OCI-LY7 (cell line): ENCODE measurements at regions not wholly inside any gene's neighbourhood (a gene's known extent, or its start where the extent isn't known, plus 50 kb on each side); places are given as distances from the start of the nearest gene placed in this dataset.

ENCODE experiments used
- BruUV-seq: library from RNA; stranded (reverse); fragments of 400-500 nt; replicated peaks from 2 replicates; lab custom pipeline; 2021; lab: Mats Ljungman, UMichigan
- CTCF ChIA-PET: fragments of 300-600 bp; sonication (Branson Sonifier 250); formaldehyde crosslinking; loops from one replicate; lab custom pipeline; 2022; ENCODE audit warnings: antibody characterized with exemption; ENCODE audit not compliant: unreplicated experiment; lab: Charles Lee
- POLR2A ChIA-PET: fragments of 300-600 bp; sonication (Branson Sonifier 250); formaldehyde crosslinking; loops from one replicate; lab custom pipeline; 2022; ENCODE audit warnings: antibody characterized with exemption; lab: Charles Lee
- DNase-seq: peaks from one replicate; pipeline ENCODE4 v3.0.0-alpha.2; 2015; ENCODE audit warnings: low spot score
- H2AFZ ChIP-seq: fragments of 200-600 bp; sonication (generic), shearing (Covaris generic); 2 replicates; pipeline ENCODE4 v1.6.1; 2014; ENCODE audit warnings: mild to moderate bottlenecking, antibody characterized with exemption, low read length, moderate library complexity
- H3K27ac ChIP-seq: fragments of 200-600 bp; sonication (generic); 2 replicates; pipeline ENCODE4 v1.5.1; 2014; ENCODE audit warnings: mixed run types, low read depth, mild to moderate bottlenecking, moderate library complexity, low read length, inconsistent platforms; ENCODE audit not compliant: poor library complexity, severe bottlenecking
- H3K36me3 ChIP-seq: fragments of 200-600 bp; sonication (generic); 2 replicates; pipeline ENCODE4 v1.6.1; 2014; ENCODE audit warnings: mild to moderate bottlenecking, antibody characterized with exemption, low read length, moderate library complexity, mixed read lengths; ENCODE audit not compliant: insufficient read depth
- H3K4me1 ChIP-seq: fragments of 200-600 bp; sonication (generic); 2 replicates; pipeline ENCODE4 v1.5.1; 2014; ENCODE audit warnings: mild to moderate bottlenecking, low read length; ENCODE audit not compliant: insufficient read depth, poor library complexity, severe bottlenecking
- H3K4me2 ChIP-seq: fragments of 200-600 bp; sonication (generic); 2 replicates; pipeline ENCODE4 v1.6.1; 2014; ENCODE audit warnings: mild to moderate bottlenecking, low read length
- H3K4me3 ChIP-seq: fragments of 200-600 bp; sonication (generic); 2 replicates; pipeline ENCODE4 v1.5.1; 2014; ENCODE audit warnings: mild to moderate bottlenecking, low read depth, low read length; ENCODE audit not compliant: poor library complexity, severe bottlenecking
- H3K79me2 ChIP-seq: fragments of 200-600 bp; sonication (generic); 2 replicates; pipeline ENCODE4 v1.6.1; 2016; ENCODE audit warnings: low read depth, mild to moderate bottlenecking, low read length, moderate library complexity, mixed read lengths; ENCODE audit not compliant: insufficient read depth
- H3K9me2 ChIP-seq: fragments of 200-600 bp; sonication (generic); 2 replicates; pipeline ENCODE4 v1.6.1; 2016; ENCODE audit warnings: mild to moderate bottlenecking, low read length, mixed read lengths; ENCODE audit not compliant: insufficient read depth
- H3K9me3 ChIP-seq: fragments of 200-600 bp; sonication (generic); 2 replicates; pipeline ENCODE4 v1.6.1; 2014; ENCODE audit warnings: mild to moderate bottlenecking, mixed run types, low read length, mixed read lengths
- H4K20me1 ChIP-seq: fragments of 200-600 bp; sonication (generic); 2 replicates; pipeline ENCODE4 v1.6.1; 2014; ENCODE audit warnings: mild to moderate bottlenecking, antibody characterized with exemption, low read length, moderate library complexity, mixed read lengths; ENCODE audit not compliant: insufficient read depth
- EZH2phosphoT487 ChIP-seq: fragments of 200-600 bp; sonication (generic); IDR thresholded peaks from 2 replicates; pipeline ENCODE4 v1.6.1; 2018; ENCODE audit warnings: low read depth, borderline replicate concordance, mild to moderate bottlenecking, mixed run types, antibody characterized with exemption, low read length, moderate library complexity, mixed read lengths
- intact Hi-C: fragments of 100-400 bp; cut with micrococcal nuclease; formaldehyde crosslinking; loops from one replicate; pipeline ENCODE4 v1.10.0; 2022; ENCODE audit not compliant: unreplicated experiment
- TF ChIP-seq, protein P1 (sequence below): fragments of 200-600 bp; sonication (generic); conservative IDR thresholded peaks from 2 replicates; pipeline ENCODE4 v1.5.1; 2014; ENCODE audit warnings: mild to moderate bottlenecking, antibody characterized with exemption, low read length, moderate library complexity, mixed read lengths

DNA sequence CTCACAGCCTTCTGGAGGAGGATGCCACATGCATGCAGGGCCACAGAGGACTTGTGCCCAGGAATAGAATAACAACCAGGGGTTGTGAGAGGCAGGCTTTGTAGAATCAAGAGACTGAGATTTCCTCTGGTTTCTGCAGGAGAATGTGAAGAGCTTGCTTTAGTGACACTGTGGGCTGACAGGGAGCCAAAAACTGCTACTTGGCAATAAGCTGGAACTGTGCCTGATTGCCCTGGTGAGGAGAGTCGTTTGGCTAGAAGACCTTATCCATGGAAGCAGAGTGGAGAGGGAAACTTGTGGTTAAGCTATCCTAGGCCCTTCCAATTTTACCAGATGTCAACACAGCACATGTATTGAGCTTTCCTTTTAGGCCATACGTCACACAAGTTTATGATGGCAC, 902.1 kb downstream of the MRPL39 start:
- ChIA-PET POLR2A (interaction anchor here (0.6 to 2.1 kb wide), 3 partner anchors 12 to 71 kb away, joined by 3 to 9 read pairs (median 4); no protein-coding TSS in a partner anchor), CTCF (no interaction called here)
- no TSS peak for BruUV-seq
- no peak for TF ChIP-seq EZH2phosphoT487
- TF ChIP-seq, protein P1, sequence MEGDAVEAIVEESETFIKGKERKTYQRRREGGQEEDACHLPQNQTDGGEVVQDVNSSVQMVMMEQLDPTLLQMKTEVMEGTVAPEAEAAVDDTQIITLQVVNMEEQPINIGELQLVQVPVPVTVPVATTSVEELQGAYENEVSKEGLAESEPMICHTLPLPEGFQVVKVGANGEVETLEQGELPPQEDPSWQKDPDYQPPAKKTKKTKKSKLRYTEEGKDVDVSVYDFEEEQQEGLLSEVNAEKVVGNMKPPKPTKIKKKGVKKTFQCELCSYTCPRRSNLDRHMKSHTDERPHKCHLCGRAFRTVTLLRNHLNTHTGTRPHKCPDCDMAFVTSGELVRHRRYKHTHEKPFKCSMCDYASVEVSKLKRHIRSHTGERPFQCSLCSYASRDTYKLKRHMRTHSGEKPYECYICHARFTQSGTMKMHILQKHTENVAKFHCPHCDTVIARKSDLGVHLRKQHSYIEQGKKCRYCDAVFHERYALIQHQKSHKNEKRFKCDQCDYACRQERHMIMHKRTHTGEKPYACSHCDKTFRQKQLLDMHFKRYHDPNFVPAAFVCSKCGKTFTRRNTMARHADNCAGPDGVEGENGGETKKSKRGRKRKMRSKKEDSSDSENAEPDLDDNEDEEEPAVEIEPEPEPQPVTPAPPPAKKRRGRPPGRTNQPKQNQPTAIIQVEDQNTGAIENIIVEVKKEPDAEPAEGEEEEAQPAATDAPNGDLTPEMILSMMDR = no peak
- Histone ChIP-seq H4K20me1 (no peaks in the 10 kb centered on the region), H3K27ac (no peak overlapping the region), H3K4me2 (no peak overlapping the region), H3K36me3 (no peaks in the 10 kb centered on the region), H2AFZ (no peak overlapping the region), H3K4me1 (no peaks in the 10 kb centered on the region), H3K79me2 (no peaks in the 10 kb centered on the region), H3K4me3 (no peak overlapping the region), H3K9me2 (no peaks in the 10 kb centered on the region), H3K9me3 (0 out of 2 replicates have a peak, but pooled peaks cover 20% of the 10 kb centered on the region)
- intact Hi-C loops = no loop called here
- no peak for DNase-seq

DNA sequence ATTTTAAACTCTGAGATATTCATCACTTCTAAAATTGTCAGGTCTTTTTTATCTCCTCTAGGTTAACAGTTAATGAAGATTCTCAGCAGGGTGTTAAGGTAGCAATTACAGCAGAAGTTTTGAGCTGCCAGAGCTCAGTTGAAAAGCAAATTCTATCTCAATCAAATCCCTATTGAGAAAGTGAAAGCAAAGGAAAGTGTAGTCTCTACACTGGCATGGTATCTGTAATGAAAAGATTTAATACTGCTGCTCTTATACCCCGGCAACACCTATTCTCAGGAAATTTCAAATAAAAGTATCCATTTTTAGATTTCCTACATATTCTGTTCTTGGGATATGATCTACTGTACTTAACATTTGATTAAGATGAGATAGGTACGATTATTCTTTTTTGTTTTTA, 913.5 kb downstream of the MRPL39 start:
- intact Hi-C loops = no loop called here

DNA sequence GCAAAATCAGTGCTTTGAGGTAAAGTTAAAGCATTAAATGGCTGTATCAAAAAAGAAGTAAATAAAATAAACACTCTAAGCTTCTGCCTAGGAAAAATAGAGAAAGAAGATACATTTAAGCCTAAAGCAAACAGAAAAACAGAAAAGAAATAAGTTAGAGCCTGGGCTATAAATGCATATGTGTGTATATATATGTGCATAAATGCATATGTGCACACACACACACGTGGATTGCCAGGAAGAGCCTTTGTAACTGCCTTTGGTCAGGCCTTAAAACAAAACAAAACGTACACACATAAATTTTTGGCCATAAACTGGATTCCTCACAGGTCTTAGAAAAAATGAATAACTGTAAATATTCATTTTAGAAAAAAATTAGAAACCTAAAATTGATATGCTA, 925.8 kb downstream of the MRPL39 start:
- POLR2A ChIA-PET = interaction anchor here (0.6 kb wide), 1 partner anchor 310 kb away, joined by 3 read pairs; no protein-coding TSS in a partner anchor
- no peaks in the 10 kb centered on the region for H3K79me2 ChIP-seq
- no peak overlapping the region for H3K4me2 ChIP-seq
- no peaks in the 10 kb centered on the region for H3K36me3 ChIP-seq
- CTCF ChIA-PET = no interaction called here
- no peak overlapping the region for H3K27ac ChIP-seq
- peaks cover 25% of the 10 kb centered on the region; the same call in 1 of the 2 replicates for H3K9me3 ChIP-seq
- TF ChIP-seq, protein P1 = no peak
- no peak for TF ChIP-seq EZH2phosphoT487
- no peaks in the 10 kb centered on the region for H4K20me1 ChIP-seq
- no peaks in the 10 kb centered on the region for H3K9me2 ChIP-seq
- no peaks in the 10 kb centered on the region for H3K4me1 ChIP-seq
- H2AFZ ChIP-seq = no peak overlapping the region
- intact Hi-C loops = no loop called here
- no peak overlapping the region for H3K4me3 ChIP-seq
- no peak for DNase-seq
- BruUV-seq = no TSS peak

More for the DNA sequence above, 913.5 kb downstream of the MRPL39 start:
- TF ChIP-seq, protein P1 = no peak
- TF ChIP-seq EZH2phosphoT487 = no peak
- Histone ChIP-seq H4K20me1 (no peaks in the 10 kb centered on the region), H3K4me1 (no peaks in the 10 kb centered on the region), H3K36me3 (no peaks in the 10 kb centered on the region), H3K9me2 (no peaks in the 10 kb centered on the region), H2AFZ (no peak overlapping the region), H3K4me3 (no peak overlapping the region), H3K27ac (no peak overlapping the region), H3K79me2 (no peaks in the 10 kb centered on the region), H3K4me2 (no peak overlapping the region), H3K9me3 (peaks cover 22% of the 10 kb centered on the region; the same call in 1 of the 2 replicates)
- no peak for DNase-seq
- CTCF ChIA-PET = no interaction called here
- POLR2A ChIA-PET = interaction anchor here (0.6 to 1.8 kb wide), 2 partner anchors 12 to 22 kb away, joined by 3 to 9 read pairs; no protein-coding TSS in a partner anchor
- no TSS peak for BruUV-seq
